IMR-90 (cell line): ENCODE measurements at regions not wholly inside any gene's neighbourhood (a gene's known extent, or its start where the extent isn't known, plus 50 kb on each side); places are given as distances from the start of the nearest gene placed in this dataset.

Source experiments
- ATAC-seq: fragments of 200-7000 bp; cut with Tn5 transposase; 2 replicates; pipeline ENCODE4 v1.9.1; 2020; ENCODE audit warnings: low read depth, mild to moderate bottlenecking, moderate library complexity
- BruUV-seq: library from RNA; stranded (reverse); fragments of 400-500 nt; replicated peaks from 2 replicates; lab custom pipeline; 2021; lab: Mats Ljungman, UMichigan
- CTCF ChIA-PET: fragments of 300-600 bp; formaldehyde crosslinking; extraction: SDS; loops from one replicate; lab custom pipeline; 2021; ENCODE audit warnings: antibody characterized with exemption; lab: Yijun Ruan, JAX
- POLR2A ChIA-PET: fragments of 300-600 bp; sonication (Branson Sonifier 250); formaldehyde crosslinking; loops from one replicate; lab custom pipeline; 2022; ENCODE audit warnings: antibody characterized with exemption; ENCODE audit not compliant: unreplicated experiment; lab: Charles Lee
- DNase-seq: peaks from one replicate; pipeline ENCODE4 v3.0.0; 2013
- H2AFZ ChIP-seq: replicated peaks from 2 replicates; pipeline ENCODE3; 2013; ENCODE audit warnings: low read length, mild to moderate bottlenecking; ENCODE audit not compliant: poor library complexity
- H2AK5ac ChIP-seq: 2 replicates; pipeline ENCODE4 v1.6.1; 2013; ENCODE audit warnings: low read depth, low read length, inconsistent platforms
- H2AK9ac ChIP-seq: replicated peaks from 2 replicates; pipeline ENCODE3; 2013; ENCODE audit warnings: mild to moderate bottlenecking, low read depth, low read length, moderate library complexity; ENCODE audit not compliant: poor library complexity
- H2BK120ac ChIP-seq: 2 replicates; pipeline ENCODE4 v1.6.1; 2013; ENCODE audit warnings: low read depth, low read length, inconsistent platforms
- H2BK15ac ChIP-seq: 3 replicates; pipeline ENCODE4 v1.6.1; 2013; ENCODE audit warnings: low read depth, low read length, inconsistent platforms
- H2BK20ac ChIP-seq: 2 replicates; pipeline ENCODE4 v1.6.1; 2013; ENCODE audit warnings: low read depth, mild to moderate bottlenecking, inconsistent platforms, low read length, moderate library complexity
- H2BK5ac ChIP-seq: 2 replicates; pipeline ENCODE4 v1.6.1; 2013; ENCODE audit warnings: mild to moderate bottlenecking, low read depth, low read length, inconsistent platforms; ENCODE audit not compliant: poor library complexity, severe bottlenecking
- H3K14ac ChIP-seq: replicated peaks from 2 replicates; pipeline ENCODE4 v1.6.1; 2013; ENCODE audit warnings: low read depth, low read length, inconsistent platforms
- H3K18ac ChIP-seq: 2 replicates; pipeline ENCODE4 v1.6.1; 2013; ENCODE audit warnings: low read depth, low read length, control low read depth
- H3K23ac ChIP-seq: 2 replicates; pipeline ENCODE4 v1.6.1; 2013; ENCODE audit warnings: low read depth, low read length, inconsistent platforms
- H3K27ac ChIP-seq: 2 replicates; pipeline ENCODE4 v1.5.1; 2013; ENCODE audit warnings: mild to moderate bottlenecking, control low read depth, low read length; ENCODE audit not compliant: insufficient read depth
- H3K27me3 ChIP-seq: 2 replicates; pipeline ENCODE4 v1.6.1; 2013; ENCODE audit warnings: low read length; ENCODE audit not compliant: control insufficient read depth, insufficient read depth
- H3K36me3 ChIP-seq: 2 replicates; pipeline ENCODE4 v1.6.1; 2013; ENCODE audit warnings: low read length, mixed read lengths; ENCODE audit not compliant: control insufficient read depth, insufficient read depth
- H3K4ac ChIP-seq: 2 replicates; pipeline ENCODE4 v1.6.1; 2013; ENCODE audit warnings: low read depth, low read length, inconsistent platforms
- H3K4me1 ChIP-seq: 2 replicates; pipeline ENCODE4 v1.6.1; 2013; ENCODE audit warnings: low read length, mixed read lengths; ENCODE audit not compliant: control insufficient read depth, insufficient read depth
- H3K4me2 ChIP-seq: 2 replicates; pipeline ENCODE4 v1.6.1; 2013; ENCODE audit warnings: low read depth, mild to moderate bottlenecking, control low read depth, low read length, moderate library complexity
- H3K4me3 ChIP-seq: 2 replicates; pipeline ENCODE4 v1.5.1; 2013; ENCODE audit warnings: low read depth, mild to moderate bottlenecking, control low read depth, low read length, moderate library complexity; ENCODE audit not compliant: insufficient read depth
- H3K56ac ChIP-seq: 2 replicates; pipeline ENCODE4 v1.6.1; 2013; ENCODE audit warnings: low read length, inconsistent platforms; ENCODE audit not compliant: insufficient read depth; ENCODE audit errors: extremely low read depth
- H3K79me1 ChIP-seq, 2 experiments: 2 replicates each; pipeline ENCODE4 v1.6.1; 2013; ENCODE audit warnings: low read length in 2 of 2, inconsistent platforms in 1 of 2, low read depth in 1 of 2
- H3K9ac ChIP-seq: 2 replicates; pipeline ENCODE4 v1.6.1; 2013; ENCODE audit warnings: low read depth, low read length, control low read depth
- H3K9me1 ChIP-seq: 2 replicates; pipeline ENCODE4 v1.6.1; 2013; ENCODE audit warnings: low read length, inconsistent platforms; ENCODE audit not compliant: insufficient read depth
- H3K9me3 ChIP-seq: 2 replicates; pipeline ENCODE4 v1.6.1; 2013; ENCODE audit warnings: low read length; ENCODE audit not compliant: control insufficient read depth, insufficient read depth
- H4K20me1 ChIP-seq: 2 replicates; pipeline ENCODE4 v1.6.1; 2013; ENCODE audit warnings: low read length, inconsistent platforms; ENCODE audit not compliant: insufficient read depth
- H4K5ac ChIP-seq: 2 replicates; pipeline ENCODE4 v1.6.1; 2013; ENCODE audit warnings: mild to moderate bottlenecking, low read depth, low read length, control low read depth
- H4K8ac ChIP-seq, 2 experiments: 2 replicates each; pipeline ENCODE4 v1.6.1; 2013; ENCODE audit warnings: low read depth in 2 of 2, low read length in 2 of 2, control low read depth in 1 of 2, inconsistent platforms in 1 of 2
- H4K91ac ChIP-seq: 2 replicates; pipeline ENCODE4 v1.6.1; 2013; ENCODE audit warnings: low read depth, low read length, inconsistent platforms; ENCODE audit not compliant: insufficient read depth
- CHD1 ChIP-seq: IDR thresholded peaks from 2 replicates; pipeline ENCODE4 v1.6.1; 2012; ENCODE audit warnings: low read depth, low read length, improper control_type of control experiment
- RAD21 ChIP-seq: IDR thresholded peaks from 2 replicates; pipeline ENCODE4 v1.6.1; 2012; ENCODE audit warnings: low read length, improper control_type of control experiment
- SMC3 ChIP-seq: fragments of 150-350 bp; IDR thresholded peaks from 2 replicates; pipeline ENCODE4 v1.6.1; 2016; ENCODE audit warnings: low read depth, mild to moderate bottlenecking, antibody characterized with exemption, low read length, moderate library complexity
- WGBS, 2 experiments: methylation state at CpG; one replicate each; pipeline versions ENCODE4 v1.1.5 to v1.1.7; 2013; ENCODE audit warnings: missing lambda C conversion rate in 2 of 2; ENCODE audit not compliant: insufficient read length in 1 of 2; ENCODE audit errors: extremely low coverage in 2 of 2; 5-methylcytosine and 5-hydroxymethylcytosine counted together
- dilution Hi-C: fragments of 300-500 bp; cut with HindIII; formaldehyde crosslinking; loops from one replicate; pipeline ENCODE4 v1.14.3; 2018; ENCODE audit warnings: low sequenced_read_pairs; ENCODE audit not compliant: unreplicated experiment
- in situ Hi-C: fragments of 300-500 bp; cut with MboI; formaldehyde crosslinking; loops from 3 replicates; pipeline ENCODE4 v1.14.3; 2019; ENCODE audit warnings: low sequenced_read_pairs, inconsistent platforms, mixed read lengths
- intact Hi-C: fragments of 100-400 bp; cut with micrococcal nuclease; formaldehyde crosslinking; loops from 2 replicates; pipeline ENCODE4 v1.10.0; 2022

DNA sequence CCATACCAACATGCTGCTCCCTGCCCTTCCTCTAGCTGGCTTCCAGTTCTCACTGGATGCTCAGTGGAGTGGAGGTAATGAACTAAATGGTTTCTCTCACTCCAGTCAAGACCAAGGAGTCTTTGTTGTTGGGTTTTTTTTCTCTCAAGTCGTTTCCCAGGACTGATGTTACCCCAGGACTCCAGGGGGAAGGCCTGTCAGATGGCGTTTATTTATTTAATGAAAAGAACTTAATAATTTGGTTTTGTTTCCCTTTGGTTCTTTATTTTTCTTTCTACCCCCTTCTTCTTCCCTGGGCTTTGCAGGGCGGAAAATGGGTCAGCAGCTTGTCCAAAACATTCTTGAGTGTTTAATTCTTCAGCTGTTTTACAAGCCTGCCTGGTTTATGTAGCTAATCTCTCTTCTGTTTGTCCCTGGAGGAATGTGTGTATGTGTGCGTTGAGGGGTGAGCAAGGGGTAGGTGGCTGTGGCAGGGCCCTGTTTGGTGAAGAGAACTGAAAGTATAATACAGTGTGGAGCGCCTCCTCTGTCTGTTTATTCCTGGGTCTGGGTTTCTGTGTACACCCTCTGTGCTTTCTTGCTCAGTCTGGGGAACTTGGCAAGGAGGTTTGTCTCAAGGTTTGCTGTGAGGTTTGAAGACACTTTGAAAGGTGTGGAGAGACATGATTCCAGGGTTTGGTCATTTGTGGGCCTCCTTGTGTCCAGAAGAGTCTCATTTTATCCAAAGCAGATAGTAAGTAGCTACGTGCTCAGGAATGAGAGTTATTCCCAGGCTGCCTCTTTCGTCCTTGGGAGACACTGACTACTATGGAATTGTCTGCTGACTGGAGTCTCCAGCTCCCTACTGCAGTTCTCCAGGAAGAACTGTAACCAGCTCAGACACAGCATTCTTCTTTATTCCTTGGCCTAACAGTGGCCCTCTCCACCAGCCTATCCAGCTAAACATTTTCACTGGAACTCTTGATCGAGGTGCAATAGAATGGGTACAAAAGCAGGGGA lies 175.5 kb downstream of the ADAMTS15 start:
- ChIA-PET POLR2A (no interaction called here), CTCF (interaction anchor here (0.5 to 1.2 kb wide), 3 partner anchors 12 to 205 kb away, joined by 3 to 5 read pairs (median 3); no protein-coding TSS in a partner anchor)
- WGBS, 2 experiments, result 86% methylated on average over 1 of the region's 8 CpGs; no CpG with 5 or more reads in 1 of the 2 experiments
- Histone ChIP-seq H2BK5ac (peak overlapping the region; percentile 57), H3K9me1 (peaks cover 4% of the 10 kb centered on the region; the same call in 1 of the 2 replicates), H2BK120ac (peak overlapping the region; percentile 80), H3K79me1 (no peaks in the 10 kb centered on the region), H3K9me3 (no peaks in the 10 kb centered on the region), H3K4me3 (no peak overlapping the region), H4K20me1 (no peaks in the 10 kb centered on the region), H4K8ac (peak overlapping the region; percentile 39 to 48; a peak in 2 of 4 replicates), H3K23ac (peak overlapping the region; percentile 56; the same call in 1 of the 2 replicates), H3K4ac (peak overlapping the region; percentile 79), H3K14ac (peak overlapping the region; percentile 40), H3K18ac (peak overlapping the region; percentile 85), H2BK15ac (peak overlapping the region; percentile 27; the same call in 2 of the 3 replicates), H3K56ac (peak overlapping the region; percentile 17; the same call in 1 of the 2 replicates), H3K4me2 (peak overlapping the region; percentile 30; the same call in 1 of the 2 replicates), H4K91ac (peak overlapping the region; percentile 71), H2BK20ac (peak overlapping the region; percentile 84), H2AK9ac (no peak overlapping the region), H3K27ac (peak overlapping the region; percentile 37; the same call in 1 of the 2 replicates), H3K9ac (no peak overlapping the region), H3K36me3 (no peaks in the 10 kb centered on the region), H2AK5ac (peak overlapping the region; percentile 61; the same call in 1 of the 2 replicates), H3K27me3 (no peaks in the 10 kb centered on the region), H3K4me1 (peaks cover 11% of the 10 kb centered on the region), H2AFZ (no peak overlapping the region), H4K5ac (peak overlapping the region; percentile 80)
- ATAC-seq, result peak; percentile 92
- in situ Hi-C loops (no loop called here), dilution Hi-C loops (no loop called here), intact Hi-C loops (loop anchor here (5.0 kb wide), 1 partner anchor 172 kb away; no protein-coding TSS in a partner anchor)
- 0 out of 2 replicates have a peak, but pooled peaks have one; percentile 20 for TF ChIP-seq SMC3
- no peak for TF ChIP-seq CHD1
- TF ChIP-seq RAD21, result peak; percentile 11; the same call in 1 of the 2 replicates
- BruUV-seq, result no TSS peak
- peak; percentile 28 for DNase-seq
